Activated CD8-positive, alpha-beta T cell treated with anti-CD3 and anti-CD28 coated beads, Interleukin-2, amount 10 ng/mL, durations not matched to agents 7 days and 5 days (primary cell): ENCODE measurements at regions not wholly inside any gene's neighbourhood (a gene's known extent, or its start where the extent isn't known, plus 50 kb on each side); places are given as distances from the start of the nearest gene placed in this dataset.

Experiments
- ATAC-seq: fragments of 150-1000 bp; cut with Tn5 transposase; one replicate; pipeline ENCODE4 v1.10.0; 2021; ENCODE audit warnings: moderate library complexity
- CTCF ChIA-PET: fragments of 350-600 bp; sonication (Branson Sonifier 250); formaldehyde crosslinking; loops from one replicate; lab custom pipeline; 2021; ENCODE audit warnings: antibody characterized with exemption; lab: Charles Lee
- POLR2A ChIA-PET: fragments of 350-600 bp; sonication (Branson Sonifier 250); formaldehyde crosslinking; loops from one replicate; lab custom pipeline; 2021; ENCODE audit warnings: antibody characterized with exemption; lab: Charles Lee
- DNase-seq: peaks from one replicate; pipeline ENCODE4 v3.0.0-alpha.2; 2020
- H3K27ac Mint-ChIP-seq: one replicate; pipeline ENCODE4 v1.8.0; 2021; ENCODE audit warnings: mild to moderate bottlenecking, mixed read lengths
- H3K27me3 Mint-ChIP-seq: one replicate; pipeline ENCODE4 v1.8.0; 2021; ENCODE audit warnings: low read depth, mixed read lengths
- H3K36me3 Mint-ChIP-seq: one replicate; pipeline ENCODE4 v1.8.0; 2021; ENCODE audit warnings: low read depth, mixed read lengths
- H3K4me1 Mint-ChIP-seq: one replicate; pipeline ENCODE4 v1.8.0; 2021; ENCODE audit warnings: low read depth, mixed read lengths
- H3K4me3 Mint-ChIP-seq: one replicate; pipeline ENCODE4 v1.8.0; 2021; ENCODE audit warnings: mild to moderate bottlenecking, mixed read lengths
- H3K9me3 Mint-ChIP-seq: one replicate; pipeline ENCODE4 v1.8.0; 2022; ENCODE audit warnings: mixed read lengths; ENCODE audit not compliant: insufficient read depth

GRCh38 chr2:23148342-23148741 lies 236.6 kb upstream of the KLHL29 start:
- H3K4me3 Mint-ChIP-seq = no peak overlapping the region
- ATAC-seq (no peak), DNase-seq (no peak)
- H3K4me1 Mint-ChIP-seq = no peaks in the 10 kb centered on the region
- peaks cover 7% of the 10 kb centered on the region for H3K27me3 Mint-ChIP-seq
- ChIA-PET CTCF (no interaction called here), POLR2A (no interaction called here)
- no peaks in the 10 kb centered on the region for H3K9me3 Mint-ChIP-seq
- H3K36me3 Mint-ChIP-seq = no peaks in the 10 kb centered on the region
- no peak overlapping the region for H3K27ac Mint-ChIP-seq

- ChIA-PET CTCF (no interaction called here), POLR2A (no interaction called here)
- H3K4me3 Mint-ChIP-seq = no peak overlapping the region
- H3K27me3 Mint-ChIP-seq = peaks cover 7% of the 10 kb centered on the region
- no peaks in the 10 kb centered on the region for H3K4me1 Mint-ChIP-seq
- H3K36me3 Mint-ChIP-seq = no peaks in the 10 kb centered on the region
- no peak for ATAC-seq
- DNase-seq = no peak
- no peaks in the 10 kb centered on the region for H3K9me3 Mint-ChIP-seq
- no peak overlapping the region for H3K27ac Mint-ChIP-seq
These were observed 235.2 kb upstream of the KLHL29 start for GRCh38 chr2:23149777-23150176.

GRCh38 chr2:23153484-23153883 lies 231.5 kb upstream of the KLHL29 start:
- Mint-ChIP-seq H3K36me3 (no peaks in the 10 kb centered on the region), H3K9me3 (no peaks in the 10 kb centered on the region), H3K4me3 (no peak overlapping the region), H3K27ac (no peak overlapping the region), H3K27me3 (no peaks in the 10 kb centered on the region), H3K4me1 (no peaks in the 10 kb centered on the region)
- DNase-seq (no peak), ATAC-seq (no peak)
- ChIA-PET POLR2A (no interaction called here), CTCF (no interaction called here)

- ATAC-seq = no peak
- POLR2A ChIA-PET = no interaction called here
- H3K27ac Mint-ChIP-seq = no peak overlapping the region
- CTCF ChIA-PET = no interaction called here
- no peaks in the 10 kb centered on the region for H3K9me3 Mint-ChIP-seq
- no peaks in the 10 kb centered on the region for H3K4me1 Mint-ChIP-seq
- H3K36me3 Mint-ChIP-seq = no peaks in the 10 kb centered on the region
- DNase-seq = no peak
- no peaks in the 10 kb centered on the region for H3K27me3 Mint-ChIP-seq
- H3K4me3 Mint-ChIP-seq = no peak overlapping the region
These were observed 230.0 kb upstream of the KLHL29 start for GRCh38 chr2:23155022-23155421.

- POLR2A ChIA-PET = no interaction called here
- DNase-seq (no peak), ATAC-seq (no peak)
- Mint-ChIP-seq H3K36me3 (no peaks in the 10 kb centered on the region), H3K27me3 (no peaks in the 10 kb centered on the region), H3K4me1 (no peaks in the 10 kb centered on the region), H3K9me3 (no peaks in the 10 kb centered on the region), H3K4me3 (no peak overlapping the region), H3K27ac (no peak overlapping the region)
- CTCF ChIA-PET = no interaction called here
These were observed 227.2 kb upstream of the KLHL29 start for GRCh38 chr2:23157812-23158211.

GRCh38 chr2:23158306-23158705 lies 226.7 kb upstream of the KLHL29 start:
- H3K27me3 Mint-ChIP-seq = no peaks in the 10 kb centered on the region
- DNase-seq (no peak), ATAC-seq (no peak)
- H3K9me3 Mint-ChIP-seq = no peaks in the 10 kb centered on the region
- POLR2A ChIA-PET = no interaction called here
- H3K4me1 Mint-ChIP-seq = no peaks in the 10 kb centered on the region
- H3K36me3 Mint-ChIP-seq = no peaks in the 10 kb centered on the region
- CTCF ChIA-PET = no interaction called here
- H3K27ac Mint-ChIP-seq = no peak overlapping the region
- no peak overlapping the region for H3K4me3 Mint-ChIP-seq

DNA sequence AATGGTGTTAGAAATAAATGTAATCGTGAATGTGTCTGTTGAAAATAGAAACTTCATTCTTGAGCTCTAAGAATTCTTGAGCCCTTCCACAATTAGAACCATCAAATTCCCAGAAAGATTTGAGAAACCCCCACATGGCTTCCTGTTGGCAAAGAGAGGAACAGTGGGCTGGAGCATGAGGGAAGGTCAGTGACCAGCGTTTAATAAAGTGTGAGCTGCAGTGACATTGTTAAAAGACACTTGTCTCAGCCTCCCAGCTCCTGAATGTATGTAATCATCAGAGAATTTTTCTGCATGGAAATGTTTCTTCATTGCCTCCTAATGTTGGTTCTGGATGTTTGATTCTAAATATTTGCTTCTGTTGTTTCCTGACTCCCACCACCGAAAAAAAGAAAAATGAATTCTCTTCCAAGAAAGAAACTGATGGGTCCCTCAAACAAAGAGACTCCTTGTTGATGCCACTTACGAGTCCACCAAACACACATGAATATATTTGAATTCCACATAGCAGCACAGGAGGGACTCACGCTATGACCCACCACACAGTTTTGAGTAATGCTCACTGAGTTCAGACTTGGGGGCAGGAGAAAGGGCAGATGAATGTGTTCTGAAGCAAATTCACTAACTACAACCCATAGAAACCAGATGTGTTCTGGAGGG lies 225.1 kb upstream of the KLHL29 start:
- no peak for ATAC-seq
- no peak overlapping the region for H3K4me3 Mint-ChIP-seq
- H3K9me3 Mint-ChIP-seq = no peaks in the 10 kb centered on the region
- H3K4me1 Mint-ChIP-seq = no peaks in the 10 kb centered on the region
- ChIA-PET POLR2A (no interaction called here), CTCF (no interaction called here)
- H3K36me3 Mint-ChIP-seq = no peaks in the 10 kb centered on the region
- H3K27me3 Mint-ChIP-seq = no peaks in the 10 kb centered on the region
- H3K27ac Mint-ChIP-seq = no peak overlapping the region
- no peak for DNase-seq

DNA sequence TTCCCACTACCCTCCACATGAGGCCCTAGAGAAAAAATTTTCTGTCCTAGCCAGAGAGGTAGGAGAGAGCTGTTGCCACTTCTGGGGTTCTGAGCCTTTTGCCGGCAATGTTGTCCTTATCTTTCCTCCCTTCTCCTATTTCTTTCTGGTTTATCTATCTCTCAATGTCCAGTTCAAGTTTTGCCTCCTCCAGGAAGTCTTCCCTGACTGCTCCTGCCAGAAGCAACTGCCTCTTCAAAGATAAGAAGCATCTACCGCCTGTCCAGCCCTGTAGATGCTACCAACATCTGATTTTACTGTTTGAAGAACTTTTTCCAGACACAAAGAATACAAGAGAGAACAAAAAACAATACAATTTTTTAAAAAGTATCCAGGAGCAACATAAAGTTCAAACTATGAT lies 220.8 kb upstream of the KLHL29 start:
- ChIA-PET POLR2A (no interaction called here), CTCF (no interaction called here)
- H3K9me3 Mint-ChIP-seq = no peaks in the 10 kb centered on the region
- H3K27me3 Mint-ChIP-seq = no peaks in the 10 kb centered on the region
- no peaks in the 10 kb centered on the region for H3K36me3 Mint-ChIP-seq
- no peak overlapping the region for H3K27ac Mint-ChIP-seq
- H3K4me3 Mint-ChIP-seq = no peak overlapping the region
- DNase-seq = no peak
- ATAC-seq = no peak
- H3K4me1 Mint-ChIP-seq = no peaks in the 10 kb centered on the region

- no peaks in the 10 kb centered on the region for H3K4me1 Mint-ChIP-seq
- no peaks in the 10 kb centered on the region for H3K36me3 Mint-ChIP-seq
- DNase-seq = no peak
- H3K27ac Mint-ChIP-seq = no peak overlapping the region
- no peaks in the 10 kb centered on the region for H3K9me3 Mint-ChIP-seq
- H3K4me3 Mint-ChIP-seq = no peak overlapping the region
- ChIA-PET POLR2A (no interaction called here), CTCF (no interaction called here)
- no peak for ATAC-seq
- H3K27me3 Mint-ChIP-seq = no peaks in the 10 kb centered on the region
These were observed 215.1 kb upstream of the KLHL29 start for GRCh38 chr2:23169896-23170295.

DNA sequence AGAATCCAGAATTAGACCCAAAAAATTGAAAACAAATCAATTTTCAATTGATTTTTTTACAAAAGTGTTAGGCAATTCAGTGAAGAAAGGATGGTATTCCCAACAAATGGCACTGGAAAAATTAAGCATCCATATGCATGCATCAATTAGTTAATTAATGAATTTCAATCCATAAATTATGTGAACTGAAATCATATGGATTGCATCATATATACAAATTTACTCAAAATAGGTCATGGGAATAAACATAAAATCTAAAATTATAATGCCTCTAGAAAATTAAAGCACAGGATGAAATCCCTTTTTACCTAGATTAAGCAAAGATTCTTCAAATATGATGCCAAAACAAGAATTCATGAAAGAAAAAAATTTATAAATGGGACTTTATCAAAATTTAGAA lies 213.9 kb upstream of the KLHL29 start:
- no peaks in the 10 kb centered on the region for H3K27me3 Mint-ChIP-seq
- H3K36me3 Mint-ChIP-seq = no peaks in the 10 kb centered on the region
- CTCF ChIA-PET = no interaction called here
- no peak overlapping the region for H3K27ac Mint-ChIP-seq
- POLR2A ChIA-PET = no interaction called here
- no peak for ATAC-seq
- no peak overlapping the region for H3K4me3 Mint-ChIP-seq
- no peak for DNase-seq
- no peaks in the 10 kb centered on the region for H3K9me3 Mint-ChIP-seq
- H3K4me1 Mint-ChIP-seq = no peaks in the 10 kb centered on the region

DNA sequence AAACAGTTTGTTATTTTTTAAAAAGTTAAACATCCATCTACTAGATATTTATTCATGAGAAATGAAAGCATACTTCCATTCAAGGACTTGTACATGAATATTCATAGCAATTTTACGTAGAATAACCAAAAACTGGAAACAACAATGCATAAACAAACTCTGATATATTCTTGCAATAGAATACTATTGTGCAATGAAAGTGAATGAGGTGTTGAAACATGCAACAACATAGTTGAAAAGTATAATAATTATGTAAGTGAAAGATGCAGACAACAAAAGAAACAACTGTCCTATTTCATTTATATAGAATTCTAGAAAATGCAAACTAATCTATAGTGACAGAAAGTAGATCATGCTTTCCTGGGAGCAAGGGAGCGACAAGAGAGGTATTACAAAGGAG lies 206.6 kb upstream of the KLHL29 start:
- Mint-ChIP-seq H3K36me3 (no peaks in the 10 kb centered on the region), H3K4me1 (no peaks in the 10 kb centered on the region), H3K4me3 (no peak overlapping the region), H3K9me3 (no peaks in the 10 kb centered on the region), H3K27ac (no peak overlapping the region), H3K27me3 (no peaks in the 10 kb centered on the region)
- POLR2A ChIA-PET = no interaction called here
- ATAC-seq (no peak), DNase-seq (no peak)
- CTCF ChIA-PET = no interaction called here

DNA sequence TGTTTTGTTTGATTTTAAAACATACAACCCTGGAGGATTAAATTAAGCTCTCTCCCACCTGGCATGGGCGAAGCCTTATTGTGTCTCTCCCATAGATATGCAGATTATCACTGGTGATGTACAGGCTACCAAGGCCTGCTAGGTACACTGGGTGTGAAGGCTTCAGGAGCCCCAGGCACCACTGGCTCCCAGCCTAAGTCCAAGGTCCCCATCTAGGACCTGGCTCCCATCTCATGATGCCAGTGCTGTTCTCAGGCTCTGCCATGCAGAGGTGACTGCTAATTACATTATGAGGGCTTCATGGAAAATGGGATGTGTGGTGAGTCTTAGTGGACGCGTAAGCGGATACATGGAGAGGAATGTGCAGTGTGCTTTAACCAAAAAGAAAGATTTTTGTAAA lies 201.2 kb upstream of the KLHL29 start:
- DNase-seq = no peak
- Mint-ChIP-seq H3K4me1 (no peaks in the 10 kb centered on the region), H3K9me3 (no peaks in the 10 kb centered on the region), H3K4me3 (no peak overlapping the region), H3K27me3 (no peaks in the 10 kb centered on the region), H3K36me3 (no peaks in the 10 kb centered on the region), H3K27ac (no peak overlapping the region)
- POLR2A ChIA-PET = no interaction called here
- ATAC-seq = no peak
- CTCF ChIA-PET = no interaction called here
